Neural crest cell (in vitro differentiated cells): ENCODE measurements at regions not wholly inside any gene's neighbourhood (a gene's known extent, or its start where the extent isn't known, plus 50 kb on each side); places are given as distances from the start of the nearest gene placed in this dataset.

Source experiments
- DNase-seq: peaks from one replicate; pipeline ENCODE4 v3.0.0; 2021; ENCODE audit warnings: low read depth, mixed read lengths, low spot score
- H3K27ac Mint-ChIP-seq: one replicate; pipeline ENCODE4 v1.8.0; 2021; ENCODE audit warnings: mild to moderate bottlenecking, mixed read lengths; ENCODE audit not compliant: unreplicated experiment
- H3K27me3 Mint-ChIP-seq: 2 replicates; pipeline ENCODE4 v1.8.0; 2021; ENCODE audit warnings: low read depth, mild to moderate bottlenecking, mixed read lengths
- H3K36me3 Mint-ChIP-seq: 2 replicates; pipeline ENCODE4 v1.8.0; 2021; ENCODE audit warnings: low read depth, mild to moderate bottlenecking, mixed read lengths
- H3K4me1 Mint-ChIP-seq: 2 replicates; pipeline ENCODE4 v1.8.0; 2021; ENCODE audit warnings: mixed read lengths
- H3K4me3 Mint-ChIP-seq: one replicate; pipeline ENCODE4 v1.8.0; 2021; ENCODE audit warnings: mild to moderate bottlenecking, mixed read lengths
- H3K9me3 Mint-ChIP-seq: 2 replicates; pipeline ENCODE4 v1.8.0; 2021; ENCODE audit warnings: mixed read lengths
- TF ChIP-seq, protein P1 (sequence below): fragments of 200-600 bp; sonication (generic); conservative IDR thresholded peaks from 2 replicates; pipeline ENCODE4 v1.5.0; 2021; ENCODE audit warnings: antibody characterized with exemption, mild to moderate bottlenecking

DNA sequence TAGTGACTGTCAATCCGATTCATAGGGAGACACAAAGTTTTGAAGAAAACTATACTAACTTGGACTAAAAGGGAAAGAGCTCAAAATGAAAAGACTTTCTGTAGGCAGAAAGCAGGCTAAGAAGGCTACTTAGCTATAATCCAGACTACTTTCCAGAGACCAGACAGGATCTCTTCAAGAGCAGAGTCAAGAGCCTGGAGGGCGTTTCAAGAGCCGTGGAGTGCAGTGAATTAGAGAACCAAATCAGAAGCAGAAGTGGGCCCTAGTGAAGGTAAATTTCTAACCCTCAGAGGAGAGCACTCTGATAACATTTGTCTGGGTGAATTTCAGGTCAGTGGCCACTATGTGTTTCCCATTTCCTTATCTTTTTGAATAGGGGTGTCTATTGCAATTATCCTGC lies 76.4 kb downstream of the CGGBP1 start:
- Mint-ChIP-seq H3K36me3 (no peaks in the 10 kb centered on the region), H3K4me1 (no peaks in the 10 kb centered on the region), H3K27ac (no peak overlapping the region), H3K4me3 (no peak overlapping the region), H3K9me3 (peaks cover 3% of the 10 kb centered on the region), H3K27me3 (no peaks in the 10 kb centered on the region)
- DNase-seq: no peak
- TF ChIP-seq, protein P1, sequence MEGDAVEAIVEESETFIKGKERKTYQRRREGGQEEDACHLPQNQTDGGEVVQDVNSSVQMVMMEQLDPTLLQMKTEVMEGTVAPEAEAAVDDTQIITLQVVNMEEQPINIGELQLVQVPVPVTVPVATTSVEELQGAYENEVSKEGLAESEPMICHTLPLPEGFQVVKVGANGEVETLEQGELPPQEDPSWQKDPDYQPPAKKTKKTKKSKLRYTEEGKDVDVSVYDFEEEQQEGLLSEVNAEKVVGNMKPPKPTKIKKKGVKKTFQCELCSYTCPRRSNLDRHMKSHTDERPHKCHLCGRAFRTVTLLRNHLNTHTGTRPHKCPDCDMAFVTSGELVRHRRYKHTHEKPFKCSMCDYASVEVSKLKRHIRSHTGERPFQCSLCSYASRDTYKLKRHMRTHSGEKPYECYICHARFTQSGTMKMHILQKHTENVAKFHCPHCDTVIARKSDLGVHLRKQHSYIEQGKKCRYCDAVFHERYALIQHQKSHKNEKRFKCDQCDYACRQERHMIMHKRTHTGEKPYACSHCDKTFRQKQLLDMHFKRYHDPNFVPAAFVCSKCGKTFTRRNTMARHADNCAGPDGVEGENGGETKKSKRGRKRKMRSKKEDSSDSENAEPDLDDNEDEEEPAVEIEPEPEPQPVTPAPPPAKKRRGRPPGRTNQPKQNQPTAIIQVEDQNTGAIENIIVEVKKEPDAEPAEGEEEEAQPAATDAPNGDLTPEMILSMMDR: no peak

DNA sequence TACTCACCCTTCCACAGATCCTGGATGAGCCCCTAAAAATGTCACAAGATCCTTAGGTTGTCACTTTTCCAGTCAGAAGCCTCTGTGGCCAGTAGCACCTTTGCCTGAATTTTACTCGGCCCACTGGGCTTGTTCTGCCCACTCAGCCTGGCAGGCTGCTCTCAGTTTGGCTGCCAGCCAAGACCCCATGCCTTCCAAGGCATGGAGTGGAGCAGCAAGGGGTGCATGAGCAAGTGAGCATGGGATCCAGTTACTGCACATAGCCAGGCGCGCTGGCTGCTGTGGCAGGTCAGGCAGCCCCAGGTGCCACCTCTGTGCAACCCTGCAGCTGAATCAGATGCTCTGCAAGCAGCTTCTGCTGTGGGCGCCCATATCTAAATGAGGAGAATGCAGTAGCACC lies 79.3 kb downstream of the CGGBP1 start:
- Mint-ChIP-seq H3K4me3 (no peak overlapping the region), H3K27me3 (no peaks in the 10 kb centered on the region), H3K9me3 (peaks cover 3% of the 10 kb centered on the region), H3K27ac (no peak overlapping the region), H3K36me3 (no peaks in the 10 kb centered on the region), H3K4me1 (no peaks in the 10 kb centered on the region)
- TF ChIP-seq, protein P1: no peak
- no peak for DNase-seq

DNA sequence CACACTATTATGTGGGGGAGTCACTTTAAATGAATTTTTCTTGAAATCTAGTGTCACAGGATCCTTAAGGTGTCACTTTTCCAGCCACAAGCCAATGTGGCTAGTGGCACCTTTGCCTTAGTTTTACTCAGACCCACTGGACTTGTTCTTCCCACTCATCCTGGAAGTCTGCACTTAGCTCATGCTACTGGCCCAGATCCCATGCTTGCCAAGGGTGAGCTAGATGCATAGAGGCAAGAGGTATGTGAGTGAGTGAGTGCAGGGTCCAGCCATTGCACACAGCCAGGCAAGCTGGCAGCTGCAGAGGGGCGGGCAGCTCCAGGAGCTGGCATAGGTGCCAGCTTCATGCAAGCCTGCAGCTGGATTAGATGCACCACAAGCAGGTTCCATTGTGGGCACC lies 81.0 kb downstream of the CGGBP1 start:
- no peak for DNase-seq
- TF ChIP-seq, protein P1: no peak

DNA sequence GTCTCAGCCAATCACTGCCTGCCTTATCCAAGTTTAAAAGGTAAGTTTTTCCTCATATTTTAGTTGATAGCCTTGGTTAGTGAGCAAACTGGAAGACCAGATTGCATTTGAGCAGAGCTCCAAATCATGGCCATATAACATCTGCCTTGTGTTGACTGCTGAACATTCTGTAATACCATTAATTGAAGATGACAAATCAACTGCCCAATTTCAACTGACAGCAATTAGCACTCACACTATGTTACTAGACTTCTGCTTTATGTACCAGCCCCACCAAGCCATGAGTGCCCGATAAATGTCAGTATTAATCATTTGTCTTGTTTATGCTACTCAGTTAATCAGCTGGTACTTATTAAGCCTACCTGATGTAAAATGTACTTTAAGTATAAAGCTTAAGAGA lies 83.1 kb downstream of the CGGBP1 start:
- H3K9me3 Mint-ChIP-seq: no peaks in the 10 kb centered on the region
- H3K36me3 Mint-ChIP-seq: no peaks in the 10 kb centered on the region
- H3K27ac Mint-ChIP-seq: no peak overlapping the region
- DNase-seq: no peak
- H3K4me3 Mint-ChIP-seq: no peak overlapping the region
- TF ChIP-seq, protein P1: no peak
- no peaks in the 10 kb centered on the region for H3K4me1 Mint-ChIP-seq
- H3K27me3 Mint-ChIP-seq: no peaks in the 10 kb centered on the region

More for the DNA sequence above, 81.0 kb downstream of the CGGBP1 start:
- H3K4me3 Mint-ChIP-seq: no peak overlapping the region
- peaks cover 3% of the 10 kb centered on the region for H3K9me3 Mint-ChIP-seq
- no peaks in the 10 kb centered on the region for H3K4me1 Mint-ChIP-seq
- no peak overlapping the region for H3K27ac Mint-ChIP-seq
- H3K27me3 Mint-ChIP-seq: no peaks in the 10 kb centered on the region
- H3K36me3 Mint-ChIP-seq: no peaks in the 10 kb centered on the region

DNA sequence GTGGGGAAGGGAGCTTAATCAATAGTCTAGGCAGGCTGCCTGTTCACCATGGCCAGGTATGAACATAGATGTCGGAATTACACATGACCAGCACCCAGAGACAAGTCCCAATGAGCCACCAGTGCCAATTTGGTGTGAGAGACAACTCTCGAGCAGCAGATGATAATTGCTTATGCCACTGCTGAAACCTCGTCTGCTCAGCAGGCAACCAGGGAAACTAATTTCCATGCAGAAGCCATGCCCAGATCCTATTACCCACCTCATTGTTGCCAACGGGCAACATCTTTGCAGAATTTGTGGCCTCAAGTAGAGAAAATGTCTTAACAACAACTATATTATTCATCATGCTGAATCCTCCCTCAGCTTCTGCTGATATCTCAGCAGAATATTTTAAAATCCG lies 84.9 kb downstream of the CGGBP1 start:
- DNase-seq: no peak
- Mint-ChIP-seq H3K27ac (no peak overlapping the region), H3K4me1 (no peaks in the 10 kb centered on the region), H3K9me3 (no peaks in the 10 kb centered on the region), H3K27me3 (no peaks in the 10 kb centered on the region), H3K4me3 (no peak overlapping the region), H3K36me3 (no peaks in the 10 kb centered on the region)
- TF ChIP-seq, protein P1: no peak

DNA sequence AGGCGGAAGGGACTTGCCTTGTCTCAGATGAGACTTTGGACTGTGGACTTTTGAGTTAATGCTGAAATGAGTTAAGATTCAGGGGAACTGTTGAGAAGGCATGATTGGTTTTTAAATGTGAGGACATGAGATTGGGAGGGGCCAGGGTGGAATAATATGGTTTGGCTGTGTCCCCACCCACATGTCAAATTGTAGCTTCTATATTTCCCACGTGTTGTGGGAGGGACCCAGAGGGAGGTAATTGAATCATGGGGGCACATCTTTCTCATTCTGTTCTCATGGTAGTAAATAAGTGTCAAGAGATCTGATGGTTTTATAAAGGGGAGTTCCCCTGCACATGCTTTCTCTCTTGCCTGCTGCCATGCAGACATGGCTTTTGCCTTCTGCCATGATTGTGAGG lies 89.2 kb downstream of the CGGBP1 start:
- Mint-ChIP-seq H3K4me1 (no peaks in the 10 kb centered on the region), H3K27ac (no peak overlapping the region), H3K9me3 (no peaks in the 10 kb centered on the region), H3K27me3 (no peaks in the 10 kb centered on the region), H3K4me3 (no peak overlapping the region), H3K36me3 (no peaks in the 10 kb centered on the region)
- TF ChIP-seq, protein P1: no peak
- DNase-seq: no peak
